GM06990 (cell line): ENCODE measurements at regions not wholly inside any gene's neighbourhood (a gene's known extent, or its start where the extent isn't known, plus 50 kb on each side); places are given as distances from the start of the nearest gene placed in this dataset.

Source experiments
- DNase-seq: peaks from one replicate; pipeline ENCODE4 v3.0.0-alpha.2; 2011; ENCODE audit not compliant: insufficient read length; ENCODE audit errors: extremely low read depth
- H3K27me3 ChIP-seq: replicated peaks from 2 replicates; pipeline ENCODE4 v1.6.0; 2011; ENCODE audit warnings: low read length; ENCODE audit not compliant: control insufficient read depth, insufficient read depth
- H3K36me3 ChIP-seq: 2 replicates; pipeline ENCODE4 v1.5.1; 2011; ENCODE audit warnings: low read length; ENCODE audit not compliant: control insufficient read depth, insufficient read depth
- H3K4me3 ChIP-seq: replicated peaks from 2 replicates; pipeline ENCODE4 v1.5.1; 2011; ENCODE audit warnings: low read depth, mild to moderate bottlenecking, control low read depth, low read length
- CTCF ChIP-seq: IDR thresholded peaks from 2 replicates; pipeline ENCODE4 v1.5.1; 2011; ENCODE audit warnings: low read length, control low read depth, mild to moderate bottlenecking, inconsistent platforms; ENCODE audit not compliant: insufficient read depth, poor library complexity, severe bottlenecking

- no peaks in the 10 kb centered on the region for H3K36me3 ChIP-seq
- DNase-seq, result no peak
- H3K27me3 ChIP-seq, result peaks cover 5% of the 10 kb centered on the region
- TF ChIP-seq CTCF, result peak; percentile 21
- no peak overlapping the region for H3K4me3 ChIP-seq
Measured at GRCh38 chr5:61623401-61624069, 291.5 kb downstream of the ZSWIM6 start.

DNA sequence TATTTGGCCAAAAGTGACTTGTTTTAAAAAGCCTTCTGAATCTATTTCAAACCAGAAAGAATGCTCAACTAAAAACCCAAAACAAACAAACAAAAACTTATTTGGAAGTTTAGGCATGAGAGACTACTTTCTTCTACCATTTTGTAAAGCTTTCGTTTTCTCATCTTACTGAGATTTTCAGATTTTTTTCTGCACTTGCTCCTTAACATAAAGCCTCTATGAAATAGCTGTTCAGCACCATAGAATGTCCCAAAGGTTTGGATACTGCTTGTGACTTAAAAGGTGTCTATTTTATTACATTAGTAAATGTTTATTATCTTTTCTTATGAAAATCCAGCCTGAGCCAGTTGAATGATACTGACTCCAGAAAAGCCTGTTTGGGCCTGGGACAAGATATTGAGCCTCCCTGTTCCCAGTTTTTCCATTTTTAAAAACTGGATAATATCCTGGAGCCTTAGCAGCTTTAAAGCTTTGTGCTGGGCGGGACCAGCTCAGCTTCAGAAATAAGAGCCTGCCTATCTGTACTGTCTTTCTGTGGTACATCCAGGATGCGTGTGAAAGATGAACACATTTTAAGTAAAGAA is 292.6 kb downstream of the ZSWIM6 start:
- no peak for DNase-seq
- H3K27me3 ChIP-seq, result peaks cover 5% of the 10 kb centered on the region
- no peaks in the 10 kb centered on the region for H3K36me3 ChIP-seq
- TF ChIP-seq CTCF, result no peak
- H3K4me3 ChIP-seq, result no peak overlapping the region

- no peak overlapping the region for H3K4me3 ChIP-seq
- H3K36me3 ChIP-seq, result no peaks in the 10 kb centered on the region
- DNase-seq, result no peak
- no peak for TF ChIP-seq CTCF
- peaks cover 5% of the 10 kb centered on the region; the same call in 1 of the 2 replicates for H3K27me3 ChIP-seq
Measured at GRCh38 chr5:61625137-61625561, 293.1 kb downstream of the ZSWIM6 start.

DNA sequence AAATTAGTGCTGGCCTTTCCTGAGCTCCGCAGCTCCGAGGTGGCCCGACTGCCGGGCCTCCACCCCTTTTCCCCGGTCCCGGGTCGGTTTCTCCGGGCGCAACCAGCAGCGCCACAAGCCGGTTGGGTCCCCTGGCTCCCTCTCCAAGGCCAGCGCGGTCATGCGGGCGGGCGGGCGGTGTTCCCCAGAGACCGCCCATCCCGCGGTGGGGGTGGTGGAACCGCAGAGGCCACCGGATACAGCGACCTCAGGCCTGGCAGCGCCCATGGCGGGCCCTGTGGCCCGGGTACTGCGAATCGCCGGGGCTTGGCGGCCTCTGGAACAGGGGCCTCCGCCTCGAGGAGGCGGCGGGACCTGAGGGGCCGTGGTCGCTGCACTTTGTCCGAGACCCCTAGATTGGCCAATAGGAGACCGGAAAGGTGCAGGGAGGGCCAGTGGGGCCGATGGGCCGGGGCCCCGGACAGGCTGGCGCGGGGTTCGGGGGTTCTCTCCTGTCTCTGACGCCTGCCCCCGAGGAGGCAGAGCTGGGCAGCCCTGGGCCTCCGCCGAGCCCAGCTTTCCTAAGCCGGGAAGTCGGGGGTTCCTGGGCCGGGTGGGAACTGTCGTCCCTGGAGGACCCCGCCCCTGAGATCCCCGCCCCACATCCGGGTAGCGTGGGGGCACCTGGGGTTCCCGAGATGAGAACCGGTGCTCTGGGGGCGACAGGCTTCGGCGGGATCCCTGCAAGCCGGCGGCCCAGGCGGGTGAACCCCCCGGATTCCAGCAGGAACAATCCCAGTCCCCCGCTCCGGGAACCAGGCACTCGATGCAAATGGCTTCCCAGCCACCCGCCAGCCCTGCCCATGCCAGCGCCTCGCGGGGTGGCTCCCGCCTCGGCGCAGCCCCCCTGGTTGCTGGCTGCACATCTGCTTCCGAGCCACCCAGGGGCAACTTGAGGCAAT is 293.9 kb downstream of the ZSWIM6 start:
- peak overlapping the region; percentile 39 for H3K4me3 ChIP-seq
- TF ChIP-seq CTCF, result no peak
- DNase-seq, result peak; percentile 58

GRCh38 chr5:61626639-61627282 is 294.7 kb downstream of the ZSWIM6 start:
- no peaks in the 10 kb centered on the region for H3K36me3 ChIP-seq
- peak; percentile 13 for DNase-seq
- H3K4me3 ChIP-seq, result no peak overlapping the region
- H3K27me3 ChIP-seq, result peaks cover 5% of the 10 kb centered on the region; the same call in 1 of the 2 replicates
- TF ChIP-seq CTCF, result no peak

More for the DNA sequence above, 293.9 kb downstream of the ZSWIM6 start:
- Histone ChIP-seq H3K27me3 (peaks cover 5% of the 10 kb centered on the region; the same call in 1 of the 2 replicates), H3K36me3 (no peaks in the 10 kb centered on the region)
